ENCODE measurements at regions not wholly inside any gene's neighbourhood (a gene's known extent, or its start where the extent isn't known, plus 50 kb on each side); places are given as distances from the start of the nearest gene placed in this dataset.

- TF ChIP-seq CTCF (IDR thresholded peaks at IDR 0.05), result no peak
- no peak for TF ChIP-seq POLR2AphosphoS5 (IDR thresholded peaks at IDR 0.05)
- no peak for TF ChIP-seq POLR2A (IDR thresholded peaks at IDR 0.05)
- no peak for TF ChIP-seq EP300 (IDR thresholded peaks at IDR 0.05)
- no peaks in the 10 kb centered on the region for H3K36me3 ChIP-seq
- no peaks in the 10 kb centered on the region for H3K27me3 ChIP-seq
- 90 to 98% (median 93%) methylated on average over 1 of the region's 1 CpG for WGBS, 5 donors
- peaks cover 0 to 8% (median 4%) of the 10 kb centered on the region in 4 donors for H3K4me1 ChIP-seq
- DNase-seq, result no peak
- H3K27ac ChIP-seq, result no peak overlapping the region
- no peak overlapping the region for H3K4me3 ChIP-seq
- intact Hi-C loops (cut with DNase I; ENCODE audit: low total_unique reads), result loop anchor here (10.0 kb wide), 1 partner anchor 546 kb away; no protein-coding TSS in a partner anchor
- no peaks in the 10 kb centered on the region for H3K9me3 ChIP-seq
Observed at GRCh38 chr7:91630581-91631380, 249.7 kb downstream of the MTERF1 start.

- H3K36me3 ChIP-seq, result no peaks in the 10 kb centered on the region
- H3K27me3 ChIP-seq, result no peaks in the 10 kb centered on the region
- H3K4me1 ChIP-seq, result peaks cover 0 to 8% (median 4%) of the 10 kb centered on the region in 4 donors
- H3K4me3 ChIP-seq, result no peak overlapping the region
- no peak overlapping the region for H3K27ac ChIP-seq
- TF ChIP-seq POLR2AphosphoS5 (IDR thresholded peaks at IDR 0.05), result no peak
- TF ChIP-seq CTCF (IDR thresholded peaks at IDR 0.05), result no peak
- TF ChIP-seq POLR2A (IDR thresholded peaks at IDR 0.05), result no peak
- no peak for TF ChIP-seq EP300 (IDR thresholded peaks at IDR 0.05)
- 51 to 66% (median 57%) methylated on average over 3 of the region's 3 CpGs for WGBS, 5 donors
- no peaks in the 10 kb centered on the region for H3K9me3 ChIP-seq
- DNase-seq, result no peak
- intact Hi-C loops (cut with DNase I; ENCODE audit: low total_unique reads), result loop anchor here (10.0 kb wide), 1 partner anchor 548 kb away; no protein-coding TSS in a partner anchor
Observed at GRCh38 chr7:91632234-91632940, 248.1 kb downstream of the MTERF1 start.

- H3K36me3 ChIP-seq, result no peaks in the 10 kb centered on the region
- intact Hi-C loops (cut with DNase I; ENCODE audit: low total_unique reads), result loop anchor here (10.0 kb wide), 1 partner anchor 548 kb away; no protein-coding TSS in a partner anchor
- 48 to 71% (median 64%) methylated on average over 8 of the region's 8 CpGs for WGBS, 5 donors
- H3K27ac ChIP-seq, result no peak overlapping the region
- no peak for TF ChIP-seq POLR2A (IDR thresholded peaks at IDR 0.05)
- no peak for TF ChIP-seq POLR2AphosphoS5 (IDR thresholded peaks at IDR 0.05)
- no peak for TF ChIP-seq EP300 (IDR thresholded peaks at IDR 0.05)
- TF ChIP-seq CTCF (IDR thresholded peaks at IDR 0.05), result no peak
- H3K27me3 ChIP-seq, result no peaks in the 10 kb centered on the region
- H3K4me3 ChIP-seq, result no peak overlapping the region
- no peak for DNase-seq
- no peaks in the 10 kb centered on the region for H3K9me3 ChIP-seq
- H3K4me1 ChIP-seq, result peaks cover 0 to 8% (median 3%) of the 10 kb centered on the region in 4 donors
Observed at GRCh38 chr7:91633013-91633441, 247.5 kb downstream of the MTERF1 start.

GRCh38 chr7:91634485-91635177, 245.9 kb downstream of the MTERF1 start:
- DNase-seq, result peak in 1 of 2 donors; percentile 20
- no peak overlapping the region for H3K4me3 ChIP-seq
- no peak for TF ChIP-seq CTCF (IDR thresholded peaks at IDR 0.05)
- TF ChIP-seq POLR2AphosphoS5 (IDR thresholded peaks at IDR 0.05), result no peak
- TF ChIP-seq POLR2A (IDR thresholded peaks at IDR 0.05), result no peak
- no peak for TF ChIP-seq EP300 (IDR thresholded peaks at IDR 0.05)
- no peaks in the 10 kb centered on the region for H3K36me3 ChIP-seq
- H3K9me3 ChIP-seq, result no peaks in the 10 kb centered on the region
- WGBS, 5 donors, result 61 to 78% (median 66%) methylated on average over 3 of the region's 3 CpGs
- H3K4me1 ChIP-seq, result no peaks in the 10 kb centered on the region
- intact Hi-C loops (cut with DNase I; ENCODE audit: low total_unique reads), result loop anchor here (10.0 kb wide), 1 partner anchor 550 kb away; no protein-coding TSS in a partner anchor
- no peaks in the 10 kb centered on the region for H3K27me3 ChIP-seq
- H3K27ac ChIP-seq, result no peak overlapping the region

Measured in stomach (tissue), 8 donors.